C1 segment of cervical spinal cord (tissue), 14 donors: ENCODE measurements at regions not wholly inside any gene's neighbourhood (a gene's known extent, or its start where the extent isn't known, plus 50 kb on each side); places are given as distances from the start of the nearest gene placed in this dataset.

Source experiments
- DNase-seq, 14 donors: peaks; one replicate each; lab custom pipeline; 2025; lab: John Stamatoyannopoulos, UW

DNA sequence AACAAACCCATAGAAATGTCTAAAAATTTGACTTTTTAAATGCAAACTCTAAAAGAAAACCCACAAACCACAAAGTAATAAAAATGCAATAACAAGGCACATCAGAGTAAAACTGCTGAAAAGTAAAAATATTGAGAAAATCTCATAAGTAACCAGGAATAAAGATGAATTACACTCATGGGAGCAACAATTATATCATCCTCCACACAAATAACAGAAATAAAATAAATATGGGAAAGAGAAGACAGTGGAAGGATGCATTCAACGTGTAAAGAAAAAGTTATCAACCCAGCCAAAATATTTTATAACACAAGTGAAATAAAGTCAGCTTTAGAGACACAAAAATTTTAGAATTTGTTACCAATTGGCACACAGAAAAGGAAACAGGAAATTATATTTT is 1420.2 kb downstream of the PCDH18 start:
- no peak for DNase-seq

DNA sequence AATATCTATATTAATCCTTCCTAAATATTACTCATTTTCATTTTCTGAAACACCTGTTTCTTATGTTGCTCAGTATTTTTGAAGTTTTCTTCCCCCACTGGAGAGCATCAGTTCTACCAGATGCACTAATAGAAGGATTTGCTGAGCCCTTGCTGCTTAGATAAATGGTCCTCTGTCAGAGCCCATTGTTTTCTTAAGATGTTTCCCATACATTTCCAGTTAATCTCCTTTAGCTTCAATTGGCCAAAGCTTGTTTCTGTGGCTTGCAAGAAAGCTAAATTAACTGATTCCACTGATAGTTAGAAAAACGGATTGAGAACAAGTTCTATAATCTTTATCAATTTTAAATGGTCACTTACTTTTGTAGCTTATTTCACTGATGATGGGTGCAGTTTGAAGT is 1425.5 kb downstream of the PCDH18 start:
- no peak for DNase-seq

DNA sequence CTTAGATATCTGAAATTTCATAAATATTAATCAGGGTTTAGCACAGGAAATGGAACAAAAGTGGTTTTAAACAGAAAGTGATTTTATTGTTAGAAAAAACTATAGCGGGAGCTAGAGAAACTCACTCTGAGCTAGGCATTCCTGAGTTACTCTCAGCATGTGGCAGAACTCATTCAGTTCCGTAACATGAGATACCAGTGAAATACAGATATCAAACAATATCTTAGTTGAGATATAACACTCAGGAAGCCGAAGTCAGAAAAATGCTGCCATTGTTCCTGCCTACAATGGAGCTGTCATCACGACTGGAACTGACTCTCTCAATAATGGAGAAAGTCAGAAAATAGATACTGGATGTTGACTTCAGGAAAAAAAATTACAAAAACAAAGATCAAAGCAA is 1428.7 kb downstream of the PCDH18 start:
- DNase-seq = no peak

DNA sequence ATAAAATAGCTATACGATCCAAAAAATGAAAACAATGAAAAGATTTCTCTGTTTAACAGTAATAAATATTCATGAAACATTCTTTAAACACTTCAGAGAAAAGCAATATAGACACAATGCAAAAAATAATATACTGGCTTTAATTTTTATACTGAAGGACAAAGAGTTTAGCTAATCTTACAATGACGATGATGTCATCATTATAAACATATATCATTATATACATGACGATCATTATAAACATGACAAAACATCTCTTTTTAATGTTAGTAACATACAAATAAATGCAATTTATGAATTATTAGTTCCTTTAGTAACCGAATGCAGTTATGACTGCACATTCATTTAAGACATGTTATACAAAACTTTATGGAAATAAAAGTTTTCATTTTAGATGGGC is 1434.6 kb downstream of the PCDH18 start:
- DNase-seq = no peak

DNA sequence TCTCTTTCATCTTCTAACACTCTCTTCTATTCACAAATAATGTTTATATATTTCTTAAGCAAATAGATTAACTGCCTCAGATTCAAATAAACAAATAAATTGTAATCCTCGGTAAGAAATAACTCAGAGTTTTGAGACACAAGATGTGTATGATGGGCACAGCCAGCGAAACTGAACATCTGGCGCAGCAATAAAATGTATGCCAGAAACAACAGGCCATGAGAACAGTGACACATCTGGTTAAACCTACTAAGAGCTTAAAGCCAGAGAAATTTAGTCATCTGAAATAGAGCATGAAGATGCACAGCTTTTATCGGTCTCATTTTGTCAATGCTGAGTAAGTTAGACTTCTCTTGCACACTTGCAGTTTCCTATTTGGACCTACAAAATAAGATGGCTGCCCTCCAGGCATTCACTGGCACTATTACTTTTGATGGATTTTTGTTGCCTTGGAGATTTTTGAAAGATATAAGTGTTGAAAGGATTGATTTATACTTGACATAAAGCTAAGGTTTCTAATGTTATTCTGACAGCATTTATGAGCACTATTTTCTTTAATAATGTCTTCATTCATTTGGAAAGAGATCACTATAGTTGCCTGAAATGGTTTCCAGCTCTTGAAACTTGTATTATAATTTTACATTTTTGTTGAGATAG is 1444.0 kb downstream of the PCDH18 start:
- no peak for DNase-seq

DNA sequence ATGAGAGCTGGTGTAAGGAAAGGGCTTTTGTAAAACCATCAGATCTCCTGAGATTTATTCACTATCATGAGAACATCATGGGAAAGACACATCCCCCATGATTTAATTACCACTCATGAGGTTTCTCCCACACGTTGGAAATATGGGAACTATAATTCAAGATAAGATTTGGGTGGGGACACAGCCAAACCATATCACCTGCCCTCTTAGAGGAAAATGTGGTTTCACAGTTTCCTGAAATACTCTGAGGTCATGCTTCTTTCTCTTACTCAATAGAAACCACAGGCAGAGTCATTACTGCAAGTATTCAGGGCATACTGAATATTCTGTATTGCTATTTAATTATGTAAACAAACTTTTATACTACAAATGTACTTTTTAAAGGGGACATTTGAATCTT is 1453.3 kb downstream of the PCDH18 start:
- DNase-seq = no peak

DNA sequence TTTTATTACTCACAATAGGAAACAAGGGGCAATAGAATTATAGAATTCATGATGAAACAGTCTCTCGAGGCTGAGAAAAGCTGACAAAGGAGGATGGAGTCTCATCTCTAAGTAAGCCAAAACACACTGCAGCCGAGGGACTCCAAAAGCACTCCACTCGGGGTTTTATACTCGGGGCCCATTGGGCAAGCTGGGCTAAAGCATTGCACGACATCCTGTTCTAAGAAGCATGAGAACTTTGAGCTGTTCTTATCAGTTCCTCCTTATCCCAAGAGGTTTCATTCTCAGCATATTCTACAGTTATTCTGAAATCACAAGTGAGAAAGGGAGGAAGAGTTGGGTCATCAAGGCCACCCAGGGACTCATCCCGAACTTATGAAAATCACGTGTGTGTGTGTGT is 1475.5 kb downstream of the PCDH18 start:
- DNase-seq = no peak

DNA sequence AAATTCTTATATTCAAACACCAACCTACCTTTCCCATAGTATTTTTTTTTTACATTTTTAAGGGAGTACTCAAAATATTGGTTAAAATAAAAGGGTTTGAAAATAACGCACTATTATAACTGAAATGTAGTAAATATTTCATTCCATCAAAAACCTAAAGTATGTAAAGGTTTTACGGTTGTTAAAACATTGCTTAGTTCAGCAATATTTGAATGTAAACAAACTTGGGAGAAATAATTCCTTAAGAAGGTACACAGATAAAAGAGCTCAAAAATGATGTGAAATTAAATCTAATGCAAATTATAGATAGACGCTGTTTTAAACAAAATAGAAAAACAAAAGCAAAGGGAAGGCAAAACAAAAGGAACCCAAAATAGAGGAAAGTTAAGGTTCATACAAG is 1476.9 kb downstream of the PCDH18 start:
- DNase-seq = no peak

DNA sequence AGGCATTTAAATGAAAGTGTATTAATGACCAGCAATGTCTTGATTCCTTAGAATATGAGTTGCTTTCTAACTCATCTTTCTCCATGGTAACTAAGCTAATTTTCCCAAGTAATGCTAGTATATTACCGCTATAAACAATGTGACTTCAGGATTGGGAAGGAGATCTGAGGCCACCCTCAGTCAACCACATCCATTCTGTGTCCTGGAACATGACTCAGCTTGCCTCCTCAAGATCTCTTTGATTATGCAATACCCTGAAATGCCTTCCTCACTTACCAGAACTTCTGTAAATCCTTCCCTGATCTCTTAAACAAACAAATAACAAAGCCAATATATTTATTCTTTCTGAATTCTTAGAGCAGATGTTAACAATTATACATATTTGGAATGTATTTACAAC is 1495.5 kb downstream of the PCDH18 start:
- DNase-seq = no peak

DNA sequence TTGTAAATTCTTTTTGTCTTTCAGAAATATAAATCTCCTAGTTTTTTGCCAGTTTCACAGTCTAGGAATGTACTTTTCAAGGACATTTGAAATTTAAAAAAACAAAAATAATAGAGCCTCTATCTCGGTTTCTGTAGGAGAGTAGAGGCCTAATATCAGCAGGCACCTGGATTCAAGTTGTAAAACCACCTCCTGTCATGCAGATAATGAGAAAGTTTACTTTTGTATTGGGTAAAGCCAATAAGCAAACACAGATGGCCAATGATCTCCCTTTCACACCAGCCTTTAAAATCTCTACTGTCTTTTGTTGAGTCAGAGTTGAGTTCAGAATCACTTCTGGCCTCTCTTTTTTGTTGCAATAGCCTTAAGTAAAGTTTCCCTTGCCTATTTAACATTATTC is 1499.9 kb downstream of the PCDH18 start:
- DNase-seq = no peak

DNA sequence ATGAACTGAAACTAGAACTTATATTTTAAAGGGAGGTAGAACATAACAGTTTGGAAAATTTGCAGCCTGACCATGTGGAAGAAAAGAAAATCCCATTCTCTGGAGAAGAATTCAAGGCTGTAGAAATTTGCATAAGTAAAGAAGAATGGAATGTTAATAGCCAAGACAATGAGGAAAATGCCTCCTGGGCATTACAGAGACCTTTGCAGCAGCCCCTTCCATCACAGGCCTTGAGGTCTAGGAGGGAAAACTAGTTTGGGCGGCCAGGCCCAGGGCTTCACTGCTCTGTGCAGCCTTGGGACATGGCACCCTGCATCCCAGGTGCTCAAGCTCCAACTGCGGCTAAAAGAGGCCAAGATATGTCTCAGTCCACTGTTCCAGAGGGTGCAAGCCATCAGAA is 1506.8 kb downstream of the PCDH18 start:
- DNase-seq = no peak

DNA sequence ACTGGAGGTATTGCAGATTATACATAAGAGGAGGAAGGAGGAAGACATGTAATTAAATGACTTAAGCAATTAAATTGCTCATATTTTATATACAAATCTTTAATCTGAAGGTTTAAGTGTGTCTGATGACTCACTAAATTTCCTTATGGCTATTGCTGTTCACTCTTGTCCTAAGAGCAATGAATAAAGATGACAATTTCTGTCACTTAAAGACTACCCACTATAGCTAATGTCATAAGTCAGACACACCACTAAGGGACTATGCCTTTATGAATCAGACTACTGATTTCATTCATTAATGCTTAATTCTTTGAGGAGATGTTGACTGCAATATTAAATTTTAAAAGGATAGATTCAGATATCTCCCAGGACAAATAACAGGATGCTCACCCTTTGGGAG is 1514.7 kb downstream of the PCDH18 start:
- no peak for DNase-seq

DNA sequence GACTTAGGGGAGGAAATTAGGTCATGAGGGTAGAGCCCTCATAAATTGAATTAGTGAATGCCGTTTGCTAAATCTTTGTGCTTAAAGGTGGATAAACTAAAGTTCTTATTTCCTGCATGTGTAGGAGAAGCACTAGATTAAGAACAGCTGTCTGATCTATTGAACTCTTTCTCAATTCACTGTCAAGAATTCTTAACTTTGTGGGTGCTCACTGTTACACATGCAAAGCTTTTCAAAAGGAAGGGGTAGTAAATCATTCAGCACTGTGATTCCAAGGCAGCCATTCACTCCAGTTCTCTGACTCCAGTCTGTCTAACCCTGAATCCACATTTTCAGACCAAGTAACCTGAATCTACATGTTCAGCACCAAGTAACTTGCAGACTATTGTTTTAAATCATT is 1520.1 kb downstream of the PCDH18 start:
- DNase-seq = no peak

DNA sequence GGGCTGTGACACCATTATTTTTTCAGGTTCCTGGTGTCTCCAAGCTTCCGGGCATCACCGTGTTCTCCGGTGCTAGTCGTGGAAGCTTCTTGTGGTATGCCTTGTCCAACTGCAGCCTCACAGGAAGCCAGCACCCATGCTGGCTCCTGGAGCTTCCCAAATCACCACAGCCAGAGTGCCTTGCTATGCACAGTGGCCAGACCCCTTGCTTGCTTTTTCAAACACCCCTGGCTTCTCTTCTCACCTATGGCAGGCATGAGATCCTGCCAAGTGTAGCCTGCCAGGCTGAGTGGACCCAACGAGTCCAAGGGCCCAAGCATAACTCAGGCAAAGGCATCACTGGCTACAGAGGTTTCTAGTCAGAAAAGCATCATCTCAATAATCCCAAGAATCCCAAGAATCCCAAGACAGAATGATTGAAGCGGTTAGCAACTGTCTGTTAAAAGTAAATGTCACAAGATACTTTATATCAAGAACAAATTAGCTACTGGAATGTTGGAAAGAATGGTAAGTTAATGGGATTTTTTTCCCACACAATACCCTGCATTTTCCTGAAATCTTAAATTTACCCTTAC is 1522.9 kb downstream of the PCDH18 start:
- DNase-seq = no peak

DNA sequence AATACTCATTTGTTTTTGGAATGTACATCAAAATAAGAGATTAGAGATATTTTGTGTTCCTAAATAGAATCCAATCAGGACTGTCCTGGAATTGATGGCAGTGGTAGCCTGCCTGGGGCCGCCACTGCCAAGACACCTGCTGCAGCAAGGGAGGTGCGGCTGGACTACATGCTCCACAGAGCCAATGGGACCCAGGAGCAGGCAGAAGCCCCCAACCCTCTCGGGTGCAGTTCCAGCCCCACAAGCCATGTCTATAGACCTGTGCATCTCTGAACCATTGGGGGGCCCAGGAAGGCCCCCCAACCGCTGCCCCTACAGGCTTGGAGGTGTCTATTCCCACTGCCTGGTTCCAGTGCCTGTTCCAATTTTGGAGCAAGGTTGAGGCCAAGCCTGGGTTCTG is 1524.3 kb downstream of the PCDH18 start:
- no peak for DNase-seq

DNA sequence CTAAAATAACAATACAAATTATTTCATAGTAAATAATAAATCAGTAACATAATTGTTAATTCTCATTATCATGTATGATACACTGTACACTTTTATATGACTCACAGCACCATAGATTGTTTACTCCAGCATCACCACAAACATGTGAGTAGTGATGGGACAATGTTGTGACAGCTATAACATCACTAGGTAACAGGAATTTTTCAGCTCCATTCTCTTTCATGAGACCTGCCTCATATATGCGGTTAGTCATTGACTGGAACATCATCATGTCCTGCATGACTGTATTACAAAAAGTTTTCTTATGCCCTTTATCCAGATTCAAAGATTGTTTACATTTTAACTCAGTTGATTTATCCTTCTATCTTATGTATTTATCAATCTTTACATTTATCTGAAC is 1530.0 kb downstream of the PCDH18 start:
- DNase-seq = no peak

DNA sequence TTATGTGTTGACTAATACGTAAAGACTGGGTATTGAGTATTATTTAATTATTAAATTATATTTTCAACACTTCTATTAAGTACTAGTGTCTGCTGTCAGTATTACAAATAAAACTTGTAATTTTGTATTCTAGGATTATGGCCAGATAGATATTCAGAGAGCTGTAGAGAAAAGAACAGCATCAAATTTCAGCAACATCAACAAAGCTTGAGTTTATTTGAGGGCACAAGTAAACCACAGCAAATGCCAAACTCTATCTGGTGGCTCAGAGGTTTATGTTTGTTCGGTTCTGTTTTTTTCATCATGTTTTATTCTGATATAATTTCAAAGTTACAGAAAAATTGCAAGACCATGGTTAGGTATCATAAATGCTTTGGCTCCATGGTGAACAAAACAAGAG is 1530.5 kb downstream of the PCDH18 start:
- DNase-seq = no peak

DNA sequence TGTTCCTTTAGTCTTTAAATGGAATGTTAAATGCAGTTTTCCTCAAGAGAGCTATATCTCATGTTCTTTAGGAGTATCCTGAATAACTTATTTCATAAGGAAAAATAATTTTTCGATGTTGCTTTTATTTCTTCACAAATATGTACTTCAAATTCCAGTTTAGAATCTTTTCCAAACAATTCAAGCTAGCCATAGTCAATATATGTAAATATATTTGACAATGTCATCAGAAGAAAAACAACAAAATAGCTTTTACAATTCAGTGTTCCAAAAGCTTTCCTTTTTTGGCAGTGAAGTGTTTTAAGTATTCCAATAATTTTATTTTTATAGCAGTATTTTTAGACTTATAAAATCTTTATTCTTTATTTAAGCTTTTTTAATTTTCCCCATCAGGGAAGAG is 1532.0 kb downstream of the PCDH18 start:
- no peak for DNase-seq

DNA sequence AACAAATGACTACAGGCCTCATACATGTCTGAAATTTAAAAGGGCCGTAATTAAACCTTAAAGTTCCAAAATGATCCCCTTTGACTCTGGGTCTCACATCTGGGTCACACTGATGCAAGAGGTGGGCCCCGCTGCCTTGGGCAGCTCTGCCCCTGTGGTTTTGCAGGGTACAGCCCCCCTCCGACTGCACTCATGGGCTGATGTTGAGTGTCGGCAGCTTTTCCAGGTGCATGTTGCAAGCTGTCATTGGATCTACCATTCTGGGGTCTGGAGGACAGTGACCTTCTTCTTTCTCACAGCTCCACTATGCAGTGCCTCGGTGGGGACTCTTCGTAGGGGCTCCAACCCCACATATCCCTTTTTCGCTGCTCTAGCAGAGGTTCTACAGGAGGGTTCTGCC is 1537.9 kb downstream of the PCDH18 start:
- DNase-seq = no peak

DNA sequence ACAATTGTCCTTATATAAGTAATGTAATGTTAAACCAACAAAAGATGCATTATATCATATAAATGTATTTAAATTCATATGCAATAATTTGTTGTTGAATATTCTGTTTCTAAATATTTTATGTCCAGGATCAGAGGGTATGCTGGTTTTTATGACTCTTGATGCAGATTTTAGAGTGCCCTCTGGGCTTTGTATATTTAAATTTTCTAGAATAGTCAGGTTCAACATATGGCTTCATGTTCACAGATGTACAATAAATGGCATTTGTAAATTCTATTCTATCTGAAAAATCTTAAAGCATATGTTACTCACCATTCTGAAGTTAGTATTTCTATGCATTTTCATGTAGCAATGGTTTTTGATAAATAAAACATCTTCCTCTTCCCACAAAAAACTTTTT is 1555.4 kb downstream of the PCDH18 start:
- no peak for DNase-seq

DNA sequence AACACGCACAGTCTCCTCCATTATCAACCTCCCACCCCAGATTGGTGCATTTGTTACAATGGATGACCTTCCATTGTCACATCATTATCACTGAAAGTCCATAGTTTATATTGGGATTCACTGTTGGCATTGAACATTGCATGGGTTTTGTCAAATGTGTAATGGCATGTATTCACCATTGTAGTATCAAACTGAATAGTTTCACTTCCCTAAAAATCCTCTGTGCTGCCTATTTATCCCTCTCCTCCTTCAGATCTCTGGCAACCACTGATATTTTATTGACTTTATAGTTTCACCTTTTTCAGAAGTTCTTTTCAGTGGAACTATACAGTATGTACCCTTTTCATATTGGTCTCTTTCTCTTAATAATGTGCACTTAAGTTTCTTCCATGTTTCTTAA is 1565.4 kb downstream of the PCDH18 start:
- no peak for DNase-seq

DNA sequence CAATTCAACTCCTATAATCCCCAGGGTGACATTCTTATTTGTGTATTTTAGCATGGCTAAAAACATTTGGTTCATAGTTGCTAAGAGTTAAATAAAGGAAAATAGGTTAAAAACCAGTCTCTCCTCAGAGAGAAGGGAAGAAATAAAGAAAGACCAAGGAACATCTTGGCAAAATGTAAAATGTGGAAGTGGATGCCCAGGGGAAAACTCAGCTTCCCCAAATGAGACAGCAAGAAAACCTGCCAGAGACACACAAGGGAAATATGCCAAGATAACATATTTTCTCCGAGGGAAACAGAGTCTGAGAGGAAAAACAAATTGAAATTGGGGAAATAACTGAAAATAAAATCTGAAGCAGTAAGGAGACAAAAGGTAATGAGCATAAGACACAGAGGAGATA is 1569.3 kb downstream of the PCDH18 start:
- no peak for DNase-seq

DNA sequence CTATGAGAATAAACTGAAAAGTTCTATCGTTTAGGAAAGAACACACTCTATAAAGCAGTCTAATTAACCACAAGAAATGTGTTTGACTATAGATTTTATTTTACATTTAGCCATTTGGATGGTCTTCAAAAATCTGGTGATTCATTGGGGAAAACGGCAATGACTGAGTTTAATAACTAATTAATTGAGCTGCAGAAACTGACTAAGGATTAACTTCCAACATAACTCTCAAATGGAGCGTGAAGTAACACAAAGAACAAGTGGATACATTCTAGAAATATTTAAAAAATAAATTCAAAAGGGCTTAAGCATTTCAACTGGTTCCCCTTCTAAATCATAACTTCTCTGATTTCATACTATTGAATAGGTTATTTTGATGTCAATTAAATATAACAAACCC is 1582.4 kb downstream of the PCDH18 start:
- DNase-seq = no peak

DNA sequence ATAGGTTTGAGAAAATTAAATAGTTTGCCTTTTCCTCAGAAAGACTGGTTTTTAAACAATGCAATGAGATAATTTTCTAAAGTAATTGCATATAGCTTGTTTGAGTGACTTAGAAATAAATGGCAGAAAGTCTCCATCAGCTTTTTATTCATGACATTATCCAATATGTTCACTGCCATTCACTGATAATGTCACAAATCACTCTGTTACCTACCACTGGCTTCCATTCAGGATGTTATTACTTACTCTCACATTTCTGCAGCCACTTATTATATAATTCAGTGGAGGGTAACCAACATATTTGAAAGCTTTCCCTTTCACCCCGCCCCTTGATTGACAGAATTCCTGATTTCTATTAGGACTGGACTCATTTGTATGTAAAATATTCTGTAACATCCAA is 1583.5 kb downstream of the PCDH18 start:
- no peak for DNase-seq
